Ishikawa (cell line): ENCODE measurements at regions not wholly inside any gene's neighbourhood (a gene's known extent, or its start where the extent isn't known, plus 50 kb on each side); places are given as distances from the start of the nearest gene placed in this dataset.

Experiments used
- CEBPB ChIP-seq: IDR thresholded peaks from 2 replicates; pipeline ENCODE4 v1.6.1; 2012
- CREB1 ChIP-seq: IDR thresholded peaks from 2 replicates; pipeline ENCODE4 v1.6.1; 2012; ENCODE audit warnings: low read depth
- EGR1 ChIP-seq: IDR thresholded peaks from 2 replicates; pipeline ENCODE4 v1.6.1; 2012
- EP300 ChIP-seq: IDR thresholded peaks from 2 replicates; pipeline ENCODE4 v1.6.1; 2012; ENCODE audit warnings: borderline replicate concordance
- FOXM1 ChIP-seq: IDR thresholded peaks from 2 replicates; pipeline ENCODE4 v1.6.1; 2012; ENCODE audit warnings: low read depth, borderline replicate concordance
- MAX ChIP-seq: IDR thresholded peaks from 2 replicates; pipeline ENCODE4 v1.6.1; 2012
- NFIC ChIP-seq: IDR thresholded peaks from 2 replicates; pipeline ENCODE4 v1.6.1; 2012
- RAD21 ChIP-seq: IDR thresholded peaks from 2 replicates; pipeline ENCODE4 v1.6.1; 2012; ENCODE audit warnings: low read depth
- REST ChIP-seq: IDR thresholded peaks from 2 replicates; pipeline ENCODE4 v1.6.1; 2012; ENCODE audit warnings: low read depth, mild to moderate bottlenecking
- TAF1 ChIP-seq: IDR thresholded peaks from 2 replicates; pipeline ENCODE4 v1.6.1; 2012; ENCODE audit warnings: low read depth, mild to moderate bottlenecking
- TCF12 ChIP-seq: IDR thresholded peaks from 2 replicates; pipeline ENCODE4 v1.6.1; 2012; ENCODE audit warnings: low read depth
- TEAD4 ChIP-seq: IDR thresholded peaks from 2 replicates; pipeline ENCODE4 v1.6.1; 2012
- USF1 ChIP-seq: IDR thresholded peaks from 2 replicates; pipeline ENCODE4 v1.6.1; 2012
- YY1 ChIP-seq: IDR thresholded peaks from 2 replicates; pipeline ENCODE4 v1.6.1; 2012; ENCODE audit warnings: low read depth
- ZBTB7A ChIP-seq: IDR thresholded peaks from 2 replicates; pipeline ENCODE4 v1.6.1; 2012; ENCODE audit warnings: low read depth

GRCh38 chr15:98570119-98570518, 78.2 kb upstream of the IGF1R start:
- TF ChIP-seq TCF12 (no peak), MAX (no peak), ZBTB7A (no peak), EGR1 (no peak), RAD21 (no peak), EP300 (no peak), USF1 (no peak), TAF1 (no peak)

- TF ChIP-seq EP300 (no peak), CEBPB (no peak), REST (no peak), TEAD4 (no peak), TAF1 (no peak), MAX (no peak), CREB1 (no peak), RAD21 (no peak), FOXM1 (no peak), EGR1 (no peak), TCF12 (no peak), NFIC (no peak), ZBTB7A (no peak), YY1 (no peak), USF1 (no peak)
Measured at GRCh38 chr15:98580572-98580971, 67.8 kb upstream of the IGF1R start.

- no peak for TF ChIP-seq FOXM1
- TF ChIP-seq EP300, result no peak
- no peak for TF ChIP-seq TAF1
- no peak for TF ChIP-seq TEAD4
- no peak for TF ChIP-seq ZBTB7A
- TF ChIP-seq REST, result no peak
- no peak for TF ChIP-seq NFIC
Measured at GRCh38 chr15:98581715-98582114, 66.6 kb upstream of the IGF1R start.

GRCh38 chr15:98582900-98583554, 65.3 kb upstream of the IGF1R start:
- no peak for TF ChIP-seq USF1

- TF ChIP-seq YY1 (no peak), CREB1 (no peak), TEAD4 (no peak), REST (no peak)
Measured at GRCh38 chr15:98583771-98584430, 64.4 kb upstream of the IGF1R start.
